Adrenal gland (tissue), 9 donors: ENCODE measurements at regions not wholly inside any gene's neighbourhood (a gene's known extent, or its start where the extent isn't known, plus 50 kb on each side); places are given as distances from the start of the nearest gene placed in this dataset.

Source experiments
- DNase-seq, 7 donors: peaks; one replicate each; pipeline ENCODE4 v3.0.0-alpha.2; 2019 to 2020
- H3K27ac ChIP-seq, 5 donors: fragments of 200-600 bp; sonication (generic) in 4 of 5; 1 replicate in 3 of 5; 2 replicates in 2 of 5; pipeline versions ENCODE4 v1.5.1 to v1.8.0; 2016 to 2020; ENCODE audit warnings: mild to moderate bottlenecking in 1 of 5
- H3K27me3 ChIP-seq: fragments of 200-600 bp; 2 replicates; pipeline ENCODE4 v1.8.0; 2021
- H3K36me3 ChIP-seq, 2 donors: fragments of 200-600 bp; replicated peaks in 1 of 2; 1 replicate in 1 of 2; 2 replicates in 1 of 2; pipeline versions ENCODE4 v1.5.1 to v1.8.0; 2018 to 2022
- H3K4me1 ChIP-seq, 2 donors: fragments of 200-600 bp; replicated peaks in 1 of 2; 1 replicate in 1 of 2; 2 replicates in 1 of 2; pipeline versions ENCODE4 v1.5.1 to v1.8.0; 2018 to 2021
- H3K4me3 ChIP-seq, 4 donors: fragments of 200-600 bp; sonication (generic) in 3 of 4; one replicate each; pipeline ENCODE4 v1.5.1; 2016 to 2018
- H3K9me3 ChIP-seq, 3 donors: fragments of 200-600 bp; sonication (generic) in 1 of 3; replicated peaks in 1 of 3; 1 replicate in 2 of 3; 2 replicates in 1 of 3; pipeline versions ENCODE4 v1.5.1 to v1.8.0; 2016 to 2021
- CTCF ChIP-seq, 6 experiments: fragments of 450-650 bp in 4 of 6; fragments of 200-600 bp in 2 of 6; sonication (generic) in 1 of 6; IDR thresholded peaks; 1 replicate in 5 of 6; 2 replicates in 1 of 6; pipeline versions ENCODE4 v1.5.1 to v1.8.0; 2016 to 2021; ENCODE audit warnings: antibody characterized with exemption in 6 of 6, mild to moderate bottlenecking in 2 of 6, moderate library complexity in 1 of 6
- POLR2A ChIP-seq, 2 donors: fragments of 450-650 bp; IDR thresholded peaks; one replicate each; pipeline ENCODE4 v1.6.1; 2017; ENCODE audit warnings: antibody characterized with exemption in 2 of 2, mild to moderate bottlenecking in 2 of 2, moderate library complexity in 1 of 2
- WGBS, 4 donors: extraction: QIAGEN DNeasy Blood & Tissue Kit in 2 of 4; methylation state at CpG; one replicate each; pipeline versions ENCODE4 v1.1.5 to v1.1.7; 2013 to 2017; 5-methylcytosine and 5-hydroxymethylcytosine counted together
- intact Hi-C, 2 donors: fragments of 100-400 bp; cut with DNase I; formaldehyde crosslinking; loops; one replicate each; pipeline versions ENCODE4 v1.14.1 to v1.15.0; 2022 to 2023
- donor health status: healthy with polysubstance abuse.
- donor health status: Bipolar disorder and iron deficiency.
- donor health status: DM: yes; HTN: yes; CAD: no.
- donor health status: DM: no; HTN: no; CAD: no.
- donor health status: DM: no; HTN: no; CAD: no.

GRCh38 chr18:70431203-70431624, 142.4 kb downstream of the SOCS6 start:
- no peak for DNase-seq
- no peaks in the 10 kb centered on the region for H3K9me3 ChIP-seq
- H3K27ac ChIP-seq = no peak overlapping the region
- intact Hi-C loops = loop anchor here in 1 of 2 donors (5.0 kb wide), 1 partner anchor 234 kb away; no protein-coding TSS in a partner anchor
- H3K36me3 ChIP-seq = no peaks in the 10 kb centered on the region
- no peaks in the 10 kb centered on the region for H3K27me3 ChIP-seq
- TF ChIP-seq CTCF (IDR thresholded peaks at IDR 0.05) (no peak), POLR2A (IDR thresholded peaks at IDR 0.05) (no peak)
- 62 to 79% (median 66%) methylated on average over 2 of the region's 2 CpGs for whole genome bisulfite sequencing, 4 donors
- no peak overlapping the region for H3K4me3 ChIP-seq
- no peaks in the 10 kb centered on the region for H3K4me1 ChIP-seq

GRCh38 chr18:70430501-70431173, 141.8 kb downstream of the SOCS6 start:
- WGBS, 4 donors = 88 to 94% (median 93%) methylated on average over 13 to 26 of the region's 26 CpGs

GRCh38 chr18:70429847-70430500, 141.1 kb downstream of the SOCS6 start:
- intact Hi-C loops = loop anchor here in 1 of 2 donors (5.0 kb wide), 1 partner anchor 233 kb away; no protein-coding TSS in a partner anchor
- WGBS, 4 donors = 83 to 87% (median 85%) methylated on average over 36 of the region's 36 CpGs
- H3K27me3 ChIP-seq = no peaks in the 10 kb centered on the region
- no peaks in the 10 kb centered on the region for H3K4me1 ChIP-seq
- no peak for TF ChIP-seq POLR2A (IDR thresholded peaks at IDR 0.05)
- no peak for TF ChIP-seq CTCF (IDR thresholded peaks at IDR 0.05)
- no peak overlapping the region for H3K27ac ChIP-seq
- DNase-seq = no peak
- H3K36me3 ChIP-seq = no peaks in the 10 kb centered on the region
- H3K9me3 ChIP-seq = no peaks in the 10 kb centered on the region
- H3K4me3 ChIP-seq = no peak overlapping the region

More at GRCh38 chr18:70430501-70431173, 141.8 kb downstream of the SOCS6 start:
- H3K4me3 ChIP-seq = no peak overlapping the region
- no peak overlapping the region for H3K27ac ChIP-seq
- TF ChIP-seq POLR2A (IDR thresholded peaks at IDR 0.05) = no peak
- no peak for TF ChIP-seq CTCF (IDR thresholded peaks at IDR 0.05)
- no peaks in the 10 kb centered on the region for H3K27me3 ChIP-seq
- H3K4me1 ChIP-seq = no peaks in the 10 kb centered on the region
- no peaks in the 10 kb centered on the region for H3K9me3 ChIP-seq
- no peaks in the 10 kb centered on the region for H3K36me3 ChIP-seq
- no peak for DNase-seq
- intact Hi-C loops = loop anchor here in 1 of 2 donors (5.0 kb wide), 1 partner anchor 233 kb away; no protein-coding TSS in a partner anchor

GRCh38 chr18:70428439-70428838, 139.6 kb downstream of the SOCS6 start:
- no peak for DNase-seq
- Histone ChIP-seq H3K27ac (no peak overlapping the region), H3K27me3 (no peaks in the 10 kb centered on the region), H3K4me1 (no peaks in the 10 kb centered on the region), H3K4me3 (no peak overlapping the region), H3K9me3 (no peaks in the 10 kb centered on the region), H3K36me3 (no peaks in the 10 kb centered on the region)
- 88 to 97% (median 89%) methylated on average over 1 of the region's 1 CpG for WGBS, 4 donors
- intact Hi-C loops = no loop called here
- TF ChIP-seq CTCF (IDR thresholded peaks at IDR 0.05) (no peak), POLR2A (IDR thresholded peaks at IDR 0.05) (no peak)
